PC-3 (cell line): ENCODE measurements at regions not wholly inside any gene's neighbourhood (a gene's known extent, or its start where the extent isn't known, plus 50 kb on each side); places are given as distances from the start of the nearest gene placed in this dataset.

Experiments
- ATAC-seq: fragments of 200-7000 bp; cut with Tn5 transposase; 2 replicates; pipeline ENCODE4 v1.9.1; 2020; ENCODE audit warnings: mild to moderate bottlenecking, moderate library complexity
- BruUV-seq: library from RNA; stranded (reverse); fragments of 400-500 nt; replicated peaks from 2 replicates; lab custom pipeline; 2021; lab: Mats Ljungman, UMichigan
- CTCF ChIA-PET: fragments of 300-600 bp; sonication (Branson Sonifier 250); formaldehyde crosslinking; loops from one replicate; lab custom pipeline; 2022; ENCODE audit warnings: antibody characterized with exemption; lab: Charles Lee
- POLR2A ChIA-PET: fragments of 300-600 bp; sonication (Branson Sonifier 250); formaldehyde crosslinking; loops from one replicate; lab custom pipeline; 2022; ENCODE audit warnings: antibody characterized with exemption; ENCODE audit not compliant: unreplicated experiment; lab: Charles Lee
- DNase-seq: peaks from one replicate; pipeline ENCODE4 v3.0.0-alpha.2; 2015
- H2AFZ ChIP-seq: fragments of 300-600 bp; sonication (generic); 2 replicates; pipeline ENCODE4 v1.6.0; 2016; ENCODE audit warnings: antibody characterized with exemption, low read length
- H3F3A ChIP-seq: fragments of 300-600 bp; sonication (generic); one replicate; pipeline ENCODE4 v1.6.0; 2017; ENCODE audit warnings: antibody characterized with exemption, low read length, control low read depth, mild to moderate bottlenecking; ENCODE audit not compliant: unreplicated experiment
- H3K27ac ChIP-seq: fragments of 300-600 bp; sonication (generic); 2 replicates; pipeline ENCODE4 v1.5.1; 2016; ENCODE audit warnings: mild to moderate bottlenecking, low read length
- H3K27me3 ChIP-seq: fragments of 300-600 bp; sonication (generic); 2 replicates; pipeline ENCODE4 v1.6.1; 2016; ENCODE audit warnings: low read length, mixed read lengths
- H3K36me3 ChIP-seq: fragments of 300-600 bp; sonication (generic); 2 replicates; pipeline ENCODE4 v1.6.1; 2016; ENCODE audit warnings: low read depth, mixed run types, low read length, mixed read lengths
- H3K4me1 ChIP-seq: fragments of 300-600 bp; sonication (generic); 2 replicates; pipeline ENCODE4 v1.5.1; 2016; ENCODE audit warnings: low read length; ENCODE audit not compliant: insufficient read depth
- H3K4me2 ChIP-seq: fragments of 300-600 bp; sonication (generic); 2 replicates; pipeline ENCODE4 v1.6.0; 2016; ENCODE audit warnings: low read length
- H3K4me3 ChIP-seq: fragments of 300-600 bp; sonication (generic); 2 replicates; pipeline ENCODE4 v1.5.1; 2016; ENCODE audit warnings: mild to moderate bottlenecking, low read length, mixed read lengths
- H3K79me2 ChIP-seq: fragments of 300-600 bp; sonication (generic); 2 replicates; pipeline ENCODE4 v1.6.1; 2017; ENCODE audit warnings: low read length, mixed read lengths
- H3K9ac ChIP-seq: fragments of 300-600 bp; sonication (generic); 2 replicates; pipeline ENCODE4 v1.6.0; 2016; ENCODE audit warnings: mild to moderate bottlenecking, low read length
- H3K9me2 ChIP-seq: fragments of 300-600 bp; sonication (generic); replicated peaks from 2 replicates; pipeline ENCODE4 v1.6.1; 2016; ENCODE audit warnings: mixed run types, low read length, mixed read lengths
- H3K9me3 ChIP-seq: fragments of 300-600 bp; sonication (generic); 2 replicates; pipeline ENCODE4 v1.6.1; 2016; ENCODE audit warnings: low read length, mixed read lengths
- H4K20me1 ChIP-seq: fragments of 300-600 bp; sonication (generic); 2 replicates; pipeline ENCODE4 v1.6.1; 2016; ENCODE audit warnings: low read length, mixed read lengths
- CTCF ChIP-seq: fragments of 300-600 bp; sonication (generic); conservative IDR thresholded peaks from 2 replicates; pipeline ENCODE4 v1.5.1; 2017; ENCODE audit warnings: antibody characterized with exemption, low read depth, mild to moderate bottlenecking, low read length
- EZH2 ChIP-seq: fragments of 300-600 bp; sonication (generic); IDR thresholded peaks from one replicate; pipeline ENCODE4 v1.6.1; 2017; ENCODE audit warnings: antibody characterized with exemption, mild to moderate bottlenecking, low read length; ENCODE audit not compliant: unreplicated experiment
- EZH2phosphoT487 ChIP-seq: fragments of 300-600 bp; sonication (generic); IDR thresholded peaks from 2 replicates; pipeline ENCODE4 v1.6.1; 2018; ENCODE audit warnings: mild to moderate bottlenecking, antibody characterized with exemption, low read length, borderline replicate concordance
- intact Hi-C: fragments of 100-400 bp; cut with micrococcal nuclease; formaldehyde crosslinking; loops from 2 replicates; pipeline ENCODE4 v1.9.0; 2023

- H3K9me3 ChIP-seq = no peaks in the 10 kb centered on the region
- POLR2A ChIA-PET = no interaction called here
- H3K36me3 ChIP-seq = no peaks in the 10 kb centered on the region
- H3K9me2 ChIP-seq = no peaks in the 10 kb centered on the region
- no peak overlapping the region for H3K4me3 ChIP-seq
- CTCF ChIA-PET = no interaction called here
- intact Hi-C loops = loop anchor here (5.0 kb wide), 1 partner anchor 184 kb away; no protein-coding TSS in a partner anchor
- TF ChIP-seq CTCF (no peak), EZH2phosphoT487 (no peak), EZH2 (no peak)
- no peak overlapping the region for H3K9ac ChIP-seq
- no peaks in the 10 kb centered on the region for H3F3A ChIP-seq
- H2AFZ ChIP-seq = no peak overlapping the region
- ATAC-seq = peak; percentile 65
- peak overlapping the region; percentile 40 for H3K27ac ChIP-seq
- BruUV-seq = no TSS peak
- peaks cover 20% of the 10 kb centered on the region for H3K4me1 ChIP-seq
- H3K79me2 ChIP-seq = no peaks in the 10 kb centered on the region
- DNase-seq = peak; percentile 51
- no peaks in the 10 kb centered on the region for H4K20me1 ChIP-seq
- H3K4me2 ChIP-seq = peak overlapping the region; percentile 42; the same call in 1 of the 2 replicates
- H3K27me3 ChIP-seq = no peaks in the 10 kb centered on the region
Observed at GRCh38 chr13:95480791-95481780, 71.4 kb upstream of the CLDN10 start.

- CTCF ChIA-PET = no interaction called here
Observed at GRCh38 chr13:95484052-95484451, 68.5 kb upstream of the CLDN10 start.

More at GRCh38 chr13:95484052-95484451, 68.5 kb upstream of the CLDN10 start:
- no peaks in the 10 kb centered on the region for H3K36me3 ChIP-seq
- no peak for DNase-seq
- H3K9me2 ChIP-seq = no peaks in the 10 kb centered on the region
- H3K27ac ChIP-seq = no peak overlapping the region
- no peaks in the 10 kb centered on the region for H3K9me3 ChIP-seq
- no peak overlapping the region for H2AFZ ChIP-seq
- no peaks in the 10 kb centered on the region for H3F3A ChIP-seq
- no peak for ATAC-seq
- no TSS peak for BruUV-seq
- no peaks in the 10 kb centered on the region for H3K27me3 ChIP-seq
- TF ChIP-seq CTCF (no peak), EZH2phosphoT487 (no peak), EZH2 (no peak)
- H4K20me1 ChIP-seq = no peaks in the 10 kb centered on the region
- intact Hi-C loops = loop anchor here (5.0 kb wide), 1 partner anchor 187 kb away; no protein-coding TSS in a partner anchor
- H3K79me2 ChIP-seq = no peaks in the 10 kb centered on the region
- H3K4me2 ChIP-seq = no peak overlapping the region
- no peak overlapping the region for H3K4me3 ChIP-seq
- peaks cover 17% of the 10 kb centered on the region for H3K4me1 ChIP-seq
- H3K9ac ChIP-seq = no peak overlapping the region
- POLR2A ChIA-PET = no interaction called here
